HG03095 (cell line): ENCODE measurements at regions not wholly inside any gene's neighbourhood (a gene's known extent, or its start where the extent isn't known, plus 50 kb on each side); places are given as distances from the start of the nearest gene placed in this dataset.

Source experiments
- ATAC-seq: cut with Tn5 transposase; IDR thresholded peaks from one replicate; pipeline ENCODE4 v1.9.1; 2021; ENCODE audit warnings: moderate library complexity; ENCODE audit not compliant: unreplicated experiment

GRCh38 chr6:145028144-145028818 is 707.0 kb downstream of the EPM2A start:
- no peak for ATAC-seq

- ATAC-seq, result no peak
Observed at GRCh38 chr6:145031001-145031400, 704.3 kb downstream of the EPM2A start.

GRCh38 chr6:145031962-145032361 is 703.4 kb downstream of the EPM2A start:
- ATAC-seq, result no peak

GRCh38 chr6:145032562-145033145 is 702.7 kb downstream of the EPM2A start:
- no peak for ATAC-seq

GRCh38 chr6:145034664-145035063 is 700.7 kb downstream of the EPM2A start:
- ATAC-seq, result no peak

- no peak for ATAC-seq
Observed at GRCh38 chr6:145036236-145036635, 699.1 kb downstream of the EPM2A start.

GRCh38 chr6:145036848-145037567 is 698.3 kb downstream of the EPM2A start:
- ATAC-seq, result no peak

GRCh38 chr6:145042559-145042958 is 692.8 kb downstream of the EPM2A start:
- ATAC-seq, result no peak

GRCh38 chr6:145043926-145044500 is 691.3 kb downstream of the EPM2A start:
- no peak for ATAC-seq

- no peak for ATAC-seq
Observed at GRCh38 chr6:145044641-145045246, 690.6 kb downstream of the EPM2A start.

GRCh38 chr6:145045582-145045981 is 689.7 kb downstream of the EPM2A start:
- no peak for ATAC-seq

GRCh38 chr6:145047891-145048290 is 687.4 kb downstream of the EPM2A start:
- no peak for ATAC-seq

GRCh38 chr6:145051661-145052060 is 683.7 kb downstream of the EPM2A start:
- ATAC-seq, result no peak

- ATAC-seq, result no peak
Observed at GRCh38 chr6:145055567-145055966, 679.8 kb downstream of the EPM2A start.

- no peak for ATAC-seq
Observed at GRCh38 chr6:145060714-145061113, 674.6 kb downstream of the EPM2A start.

GRCh38 chr6:145063091-145063490 is 672.2 kb downstream of the EPM2A start:
- no peak for ATAC-seq

- no peak for ATAC-seq
Observed at GRCh38 chr6:145067430-145067829, 667.9 kb downstream of the EPM2A start.

GRCh38 chr6:145068577-145068976 is 666.7 kb downstream of the EPM2A start:
- ATAC-seq, result no peak

- ATAC-seq, result no peak
Observed at GRCh38 chr6:145069966-145070365, 665.4 kb downstream of the EPM2A start.

GRCh38 chr6:145070791-145071190 is 664.5 kb downstream of the EPM2A start:
- ATAC-seq, result no peak

- ATAC-seq, result no peak
Observed at GRCh38 chr6:145071836-145072235, 663.5 kb downstream of the EPM2A start.
